ENCODE measurements at regions not wholly inside any gene's neighbourhood (a gene's known extent, or its start where the extent isn't known, plus 50 kb on each side); places are given as distances from the start of the nearest gene placed in this dataset.
"Not testable (repeated sequence)": the region's sequence is repeated elsewhere in the genome, so short reads cannot be mapped to it uniquely, and the experiment has no call there.

- DNase-seq, result no peak
Observed at GRCh38 chr12:118537481-118537917, 161.1 kb downstream of the SUDS3 start.

GRCh38 chr12:118541071-118541470 is 164.7 kb downstream of the SUDS3 start:
- DNase-seq, result no peak

GRCh38 chr12:118541934-118542333 is 165.6 kb downstream of the SUDS3 start:
- no peak for DNase-seq

- DNase-seq, result no peak
Observed at GRCh38 chr12:118543651-118544050, 167.3 kb downstream of the SUDS3 start.

GRCh38 chr12:118544569-118544968 is 168.2 kb downstream of the SUDS3 start:
- no peak for DNase-seq

DNA sequence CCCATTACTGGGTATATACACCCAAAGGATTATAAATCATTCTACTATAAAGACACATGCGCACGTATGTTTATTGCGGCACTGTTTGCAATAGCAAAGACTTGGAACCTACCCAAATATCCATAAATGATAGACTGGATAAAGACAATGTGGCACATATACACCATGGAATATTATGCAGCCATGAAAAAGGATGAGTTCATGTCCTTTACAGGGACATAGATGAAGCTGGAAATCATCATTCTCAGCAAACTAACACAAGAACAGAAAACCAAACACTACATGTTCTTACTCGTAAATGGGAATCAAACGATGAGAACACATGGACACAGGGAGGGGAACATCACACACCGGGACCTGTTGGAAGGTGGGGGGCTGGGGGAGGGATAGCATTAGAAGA is 171.3 kb downstream of the SUDS3 start:
- not testable (repeated sequence) for DNase-seq

GRCh38 chr12:118548887-118549509 is 172.6 kb downstream of the SUDS3 start:
- DNase-seq, result no peak

DNA sequence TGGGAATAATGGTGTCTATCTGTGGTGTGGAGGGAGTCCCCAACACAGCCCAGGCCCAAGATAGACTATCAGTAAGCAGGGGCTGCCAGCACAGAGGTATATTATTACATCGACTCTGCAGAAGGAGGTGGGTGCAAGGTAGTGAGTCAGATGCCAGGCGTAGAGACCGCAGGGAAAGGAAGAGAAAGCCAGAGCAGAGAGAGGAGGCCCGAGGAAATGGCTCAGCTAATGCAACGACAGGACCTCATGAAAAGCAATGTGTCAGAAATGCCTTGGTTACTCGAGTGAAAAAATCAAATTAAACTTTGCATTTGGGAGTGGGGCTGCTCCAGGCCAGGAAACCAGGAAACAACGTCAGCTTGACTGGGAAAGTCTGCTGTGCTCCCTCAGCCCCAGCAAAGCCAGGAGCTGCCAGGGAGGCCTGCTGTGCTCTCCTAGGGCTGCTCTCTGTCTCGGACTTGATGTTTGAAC is 173.2 kb downstream of the SUDS3 start:
- no peak for DNase-seq

GRCh38 chr12:118553856-118554504 is 177.6 kb downstream of the SUDS3 start:
- DNase-seq, result no peak

DNA sequence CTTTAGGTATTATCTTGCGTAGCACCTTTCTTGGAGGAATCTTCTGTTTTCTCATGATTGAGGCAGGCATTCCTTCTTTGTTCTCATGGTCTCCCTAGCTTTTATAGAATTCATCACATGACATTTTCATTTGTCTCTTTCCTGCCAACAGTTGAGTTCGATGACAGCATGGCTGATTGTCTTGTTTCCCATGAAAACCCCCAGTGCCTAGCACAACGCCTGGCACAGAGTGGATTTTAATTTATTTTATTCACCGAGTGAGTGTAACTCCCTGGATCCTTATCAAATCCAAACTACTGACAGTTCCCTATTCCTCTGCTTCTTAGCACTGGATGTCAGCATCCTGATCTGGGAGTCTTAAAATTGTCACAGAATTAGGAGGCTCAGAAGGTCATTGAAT is 182.6 kb downstream of the SUDS3 start:
- no peak for DNase-seq

GRCh38 chr12:118560733-118561132 is 184.4 kb downstream of the SUDS3 start:
- no peak for DNase-seq

- DNase-seq, result no peak
Observed at GRCh38 chr12:118571730-118572129, 195.4 kb downstream of the SUDS3 start.

GRCh38 chr12:118574288-118574687 is 197.9 kb downstream of the SUDS3 start:
- DNase-seq, result no peak

GRCh38 chr12:118575730-118576129 is 199.4 kb downstream of the SUDS3 start:
- no peak for DNase-seq

DNA sequence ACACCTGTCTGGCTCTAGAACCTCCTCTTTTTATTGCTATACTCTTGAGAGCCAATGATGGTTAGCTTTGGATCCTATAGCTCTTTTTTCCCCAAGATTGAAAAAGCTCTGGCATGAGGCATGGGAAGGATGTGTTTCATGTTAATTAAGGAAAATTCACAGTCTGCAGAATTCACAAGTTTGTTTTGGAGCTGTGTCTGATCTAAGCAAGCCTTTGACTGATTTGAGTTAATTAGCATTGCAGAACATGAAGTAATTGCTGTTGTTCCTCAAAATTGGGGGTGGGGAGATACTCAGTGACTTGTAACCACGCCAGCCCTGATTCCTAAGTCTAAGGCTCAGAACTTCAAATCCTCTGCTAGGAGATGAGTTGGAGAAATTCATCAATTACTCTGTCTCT is 205.0 kb downstream of the SUDS3 start:
- no peak for DNase-seq

- DNase-seq, result no peak
Observed at GRCh38 chr12:118582863-118583262, 206.5 kb downstream of the SUDS3 start.

DNA sequence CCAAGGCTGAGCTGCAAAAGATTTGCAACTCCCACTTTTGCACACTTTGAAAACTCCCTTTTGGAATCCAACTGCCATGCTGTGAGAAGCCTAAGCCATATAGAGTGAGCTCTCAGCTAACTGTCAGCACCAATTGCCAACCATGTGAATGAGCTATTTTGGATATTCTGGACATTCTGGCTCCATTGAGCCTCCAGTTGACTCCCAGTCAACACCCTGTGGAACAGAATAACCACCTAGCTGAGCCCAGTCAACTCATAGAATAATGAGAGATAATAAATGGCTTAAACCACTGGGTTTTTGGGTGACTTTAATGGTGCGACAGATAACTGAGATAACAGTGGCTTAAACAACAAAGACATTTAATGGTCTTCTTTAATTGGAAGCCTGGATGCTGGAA is 210.1 kb downstream of the SUDS3 start:
- no peak for DNase-seq

DNA sequence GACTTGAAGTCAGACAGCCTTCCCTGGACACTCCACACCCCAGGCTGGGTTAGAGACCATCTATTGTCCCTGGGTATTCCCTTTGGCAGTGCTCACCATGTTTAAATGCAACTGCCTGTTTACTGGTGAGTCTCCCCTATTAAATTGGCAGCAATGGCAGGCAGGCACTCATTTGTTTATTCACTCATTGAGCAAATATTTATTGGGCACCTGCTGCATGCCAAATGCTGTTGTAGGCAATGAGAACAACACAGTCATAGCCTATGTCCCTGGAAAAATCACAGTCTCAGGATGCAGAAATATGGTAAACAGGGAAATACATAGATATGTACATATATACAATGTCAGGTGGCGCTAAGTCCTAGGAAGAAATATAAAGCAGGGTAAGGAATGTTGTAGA is 212.8 kb downstream of the SUDS3 start:
- no peak for DNase-seq

GRCh38 chr12:118590406-118591150 is 214.2 kb downstream of the SUDS3 start:
- DNase-seq, result no peak

- no peak for DNase-seq
Observed at GRCh38 chr12:118603610-118604361, 227.4 kb downstream of the SUDS3 start.

GRCh38 chr12:118606690-118607089 is 230.3 kb downstream of the SUDS3 start:
- DNase-seq, result no peak

GRCh38 chr12:118607831-118608230 is 231.5 kb downstream of the SUDS3 start:
- no peak for DNase-seq

GRCh38 chr12:118608770-118609344 is 232.5 kb downstream of the SUDS3 start:
- DNase-seq, result no peak
